Endothelial cell of umbilical vein (primary cell): ENCODE measurements at regions not wholly inside any gene's neighbourhood (a gene's known extent, or its start where the extent isn't known, plus 50 kb on each side); places are given as distances from the start of the nearest gene placed in this dataset.

ENCODE experiments used
- BruUV-seq: library from RNA; stranded (reverse); fragments of 400-500 nt; replicated peaks from 2 replicates; lab custom pipeline; 2021; lab: Mats Ljungman, UMichigan
- CTCF ChIA-PET: fragments of 300-600, 350-600 bp; sonication (Branson Sonifier 250); formaldehyde crosslinking; loops from one replicate; lab custom pipeline; 2021; ENCODE audit warnings: antibody characterized with exemption, inconsistent platforms; lab: Charles Lee
- POLR2A ChIA-PET: fragments of 300-600, 350-600 bp; sonication (Branson Sonifier 250); formaldehyde crosslinking; loops from one replicate; lab custom pipeline; 2021; ENCODE audit warnings: antibody characterized with exemption, inconsistent platforms; lab: Charles Lee
- DNase-seq: peaks from one replicate; pipeline ENCODE4 v3.0.0-alpha.2; 2011; ENCODE audit warnings: low read depth, low spot score
- FAIRE-seq: peaks from 2 replicates; lab custom pipeline; 2011; peaks lifted over from hg19 to GRCh38; lab: Jason Lieb, UNC
- H2AFZ ChIP-seq: 2 replicates; pipeline ENCODE4 v1.6.0; 2012; ENCODE audit warnings: low read depth, low read length, control low read depth, inconsistent platforms
- H3K27ac ChIP-seq: 2 replicates; pipeline ENCODE4 v1.5.1; 2011; ENCODE audit warnings: low read depth, mild to moderate bottlenecking, control low read depth, low read length, moderate library complexity; ENCODE audit not compliant: insufficient read depth
- H3K27me3 ChIP-seq, 2 experiments: 2 replicates each; pipeline versions ENCODE4 v1.6.0 to v1.6.1; 2011; ENCODE audit warnings: low read length in 2 of 2, mixed read lengths in 1 of 2; ENCODE audit not compliant: control insufficient read depth in 2 of 2, insufficient read depth in 2 of 2
- H3K36me3 ChIP-seq, 2 experiments: 2 replicates in 1 of 2; 3 replicates in 1 of 2; pipeline ENCODE4 v1.5.1; 2011; ENCODE audit warnings: low read length in 2 of 2, mild to moderate bottlenecking in 1 of 2, moderate library complexity in 1 of 2; ENCODE audit not compliant: control insufficient read depth in 2 of 2, insufficient read depth in 2 of 2; ENCODE audit errors: extremely low read depth in 1 of 2
- H3K4me1 ChIP-seq: 3 replicates; pipeline ENCODE4 v1.5.1; 2011; ENCODE audit warnings: mild to moderate bottlenecking, low read length; ENCODE audit not compliant: control insufficient read depth, insufficient read depth; ENCODE audit errors: extremely low read depth
- H3K4me2 ChIP-seq: 2 replicates; pipeline ENCODE4 v1.6.1; 2011; ENCODE audit warnings: low read length, control low read depth, mixed read lengths; ENCODE audit not compliant: insufficient read depth
- H3K4me3 ChIP-seq, 3 experiments: fragments of 200-600 bp in 1 of 3; sonication (generic), shearing (Covaris generic) in 1 of 3; replicated peaks in 1 of 3; 2 replicates each; pipeline ENCODE4 v1.5.1; 2011 to 2016; ENCODE audit warnings: control low read depth in 3 of 3, low read length in 3 of 3, mild to moderate bottlenecking in 2 of 3, inconsistent platforms in 1 of 3, low read depth in 1 of 3, moderate library complexity in 1 of 3; ENCODE audit not compliant: insufficient read depth in 1 of 3
- H3K79me2 ChIP-seq: 2 replicates; pipeline ENCODE4 v1.6.0; 2012; ENCODE audit warnings: low read length, inconsistent platforms; ENCODE audit not compliant: control insufficient read depth, insufficient read depth
- H3K9ac ChIP-seq: replicated peaks from 2 replicates; pipeline ENCODE3; 2011; ENCODE audit warnings: low read length, control low read depth; ENCODE audit not compliant: insufficient read depth; ENCODE audit errors: extremely low read depth
- H3K9me1 ChIP-seq: replicated peaks from 3 replicates; pipeline ENCODE4 v1.6.0; 2011; ENCODE audit warnings: mild to moderate bottlenecking, low read length; ENCODE audit not compliant: control insufficient read depth, insufficient read depth; ENCODE audit errors: extremely low read depth
- H3K9me3 ChIP-seq: replicated peaks from 2 replicates; pipeline ENCODE4 v1.5.1; 2012; ENCODE audit warnings: low read length, inconsistent platforms; ENCODE audit not compliant: control insufficient read depth, insufficient read depth
- H4K20me1 ChIP-seq: replicated peaks from 2 replicates; pipeline ENCODE3; 2011; ENCODE audit warnings: mild to moderate bottlenecking, low read length; ENCODE audit not compliant: control insufficient read depth, insufficient read depth; ENCODE audit errors: extremely low read depth
- CTCF ChIP-seq, 2 donors: IDR thresholded peaks; 1 replicate in 1 of 2; 2 replicates in 1 of 2; pipeline ENCODE4 v1.5.1; 2011; ENCODE audit warnings: low read length in 2 of 2, mild to moderate bottlenecking in 2 of 2, moderate library complexity in 2 of 2, control low read depth in 1 of 2, inconsistent platforms in 1 of 2, low read depth in 1 of 2; ENCODE audit not compliant: insufficient read depth in 1 of 2; ENCODE audit errors: extremely low read depth in 1 of 2
- GATA2 ChIP-seq: IDR thresholded peaks from 2 replicates; pipeline ENCODE4 v1.7.0; 2011; ENCODE audit warnings: low read depth, mild to moderate bottlenecking, moderate library complexity, mixed read lengths, low read length; ENCODE audit not compliant: insufficient read length, insufficient read depth
- JUN ChIP-seq: IDR thresholded peaks from 2 replicates; pipeline ENCODE4 v1.6.1; 2011; ENCODE audit warnings: borderline replicate concordance, low read depth; ENCODE audit not compliant: insufficient read length, insufficient read depth
- MAX ChIP-seq: IDR thresholded peaks from 2 replicates; pipeline ENCODE4 v1.6.1; 2011; ENCODE audit not compliant: insufficient read depth, insufficient read length
- POLR2A ChIP-seq: IDR thresholded peaks from 2 replicates; pipeline ENCODE4 v1.6.1; 2012; ENCODE audit warnings: low read depth, mild to moderate bottlenecking, control low read depth, low read length
- POLR2AphosphoS5 ChIP-seq: IDR thresholded peaks from 2 replicates; pipeline ENCODE4 v1.6.1; 2012; ENCODE audit warnings: low read depth, mild to moderate bottlenecking, control low read depth, low read length, moderate library complexity; ENCODE audit not compliant: insufficient read depth
- dilution Hi-C: fragments of 300-500 bp; cut with MboI; formaldehyde crosslinking; loops from one replicate; pipeline ENCODE4 v1.15.0; 2019; ENCODE audit warnings: low sequenced_read_pairs; ENCODE audit not compliant: extremely low pct_ligation_motif_present
- intact Hi-C: fragments of 100-400 bp; cut with micrococcal nuclease; formaldehyde crosslinking; loops from one replicate; pipeline ENCODE4 v1.10.0; 2022

- H3K9me3 ChIP-seq: no peaks in the 10 kb centered on the region
- H3K9ac ChIP-seq: no peak overlapping the region
- FAIRE-seq (no peak), DNase-seq (no peak)
- no peak overlapping the region for H3K4me3 ChIP-seq
- POLR2A ChIA-PET: no interaction called here
- TF ChIP-seq JUN: no peak
- TF ChIP-seq POLR2AphosphoS5: no peak
- no peak overlapping the region for H2AFZ ChIP-seq
- H3K27me3 ChIP-seq: no peaks in the 10 kb centered on the region
- CTCF ChIA-PET: no interaction called here
- no TSS peak for BruUV-seq
- intact Hi-C loops (loop anchor here (10.0 kb wide), 1 partner anchor 395 kb away; no protein-coding TSS in a partner anchor), dilution Hi-C loops (no loop called here)
- no peaks in the 10 kb centered on the region for H3K79me2 ChIP-seq
- H3K36me3 ChIP-seq: peaks cover 0 to 4% of the 10 kb centered on the region in 2 experiments
- H3K9me1 ChIP-seq: no peaks in the 10 kb centered on the region
- no peaks in the 10 kb centered on the region for H3K4me1 ChIP-seq
- no peaks in the 10 kb centered on the region for H4K20me1 ChIP-seq
- H3K27ac ChIP-seq: no peak overlapping the region
- no peak overlapping the region for H3K4me2 ChIP-seq
Measured at GRCh38 chr6:144820270-144820669, 535.1 kb downstream of the UTRN start.

- no peaks in the 10 kb centered on the region for H4K20me1 ChIP-seq
- H3K4me3 ChIP-seq: no peak overlapping the region
- no peak for DNase-seq
- no peaks in the 10 kb centered on the region for H3K9me3 ChIP-seq
- H3K27me3 ChIP-seq: no peaks in the 10 kb centered on the region
- no peak overlapping the region for H2AFZ ChIP-seq
- H3K79me2 ChIP-seq: no peaks in the 10 kb centered on the region
- no peaks in the 10 kb centered on the region for H3K4me1 ChIP-seq
- no TSS peak for BruUV-seq
- H3K36me3 ChIP-seq: peaks cover 0 to 5% of the 10 kb centered on the region in 2 experiments
- no peak overlapping the region for H3K4me2 ChIP-seq
- dilution Hi-C loops: no loop called here
- H3K27ac ChIP-seq: no peak overlapping the region
- intact Hi-C loops: loop anchor here (10.0 kb wide), 1 partner anchor 392 kb away; no protein-coding TSS in a partner anchor
- FAIRE-seq: no peak
- TF ChIP-seq POLR2A (no peak), GATA2 (no peak), JUN (no peak), POLR2AphosphoS5 (no peak), CTCF (IDR thresholded peaks at IDR 0.05; ENCODE audit: extremely low read depth in 1 of 2, insufficient read depth in 1 of 2, low read depth in 1 of 2, low read length in 2 of 2) (no peak), MAX (no peak)
- ChIA-PET POLR2A (no interaction called here), CTCF (interaction anchor here (0.9 kb wide), 1 partner anchor 11 kb away, joined by 4 read pairs; no protein-coding TSS in a partner anchor)
- H3K9ac ChIP-seq: no peak overlapping the region
- no peaks in the 10 kb centered on the region for H3K9me1 ChIP-seq
Measured at GRCh38 chr6:144823131-144823530, 538.0 kb downstream of the UTRN start.
